ENCODE measurements at regions not wholly inside any gene's neighbourhood (a gene's known extent, or its start where the extent isn't known, plus 50 kb on each side); places are given as distances from the start of the nearest gene placed in this dataset.

DNA sequence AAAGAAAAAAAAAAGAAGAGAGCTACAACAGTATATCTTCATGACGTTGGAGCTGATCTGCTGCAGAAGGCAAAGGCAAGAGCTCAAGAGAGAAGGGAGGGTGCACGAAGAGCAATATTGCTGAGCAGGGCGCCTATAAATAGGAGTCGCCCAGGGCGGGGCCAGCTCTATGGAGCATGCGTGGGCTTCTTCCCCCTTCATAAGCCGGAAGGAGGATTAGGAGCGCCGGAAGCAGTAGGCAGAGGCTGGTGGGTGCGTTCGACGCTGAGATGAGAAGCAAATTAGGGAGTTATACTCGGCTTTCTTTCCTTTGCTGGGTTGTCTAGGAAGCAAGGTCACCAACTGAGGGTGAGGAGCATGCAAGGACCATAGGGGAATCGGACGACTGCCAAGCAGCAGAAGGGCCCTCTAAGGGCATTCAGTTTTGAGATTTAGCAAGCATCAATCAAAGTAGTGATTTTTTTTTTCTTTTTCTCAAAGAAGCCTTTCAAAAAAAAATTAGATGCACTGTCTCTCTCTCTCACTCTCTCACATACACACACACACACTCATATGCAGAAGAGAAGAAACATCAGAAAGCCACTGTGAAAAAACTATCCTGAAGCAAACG, 496.7 kb downstream of the ENC1 start:
- no peak for DNase-seq (ENCODE audit: low read depth)
- H3K4me3 ChIP-seq (replicated peaks; ENCODE audit: low read depth, low read length) = no peak overlapping the region
- TF ChIP-seq CTCF (IDR thresholded peaks at IDR 0.05; ENCODE audit: low read length, missing control alignments) = no peak

DNA sequence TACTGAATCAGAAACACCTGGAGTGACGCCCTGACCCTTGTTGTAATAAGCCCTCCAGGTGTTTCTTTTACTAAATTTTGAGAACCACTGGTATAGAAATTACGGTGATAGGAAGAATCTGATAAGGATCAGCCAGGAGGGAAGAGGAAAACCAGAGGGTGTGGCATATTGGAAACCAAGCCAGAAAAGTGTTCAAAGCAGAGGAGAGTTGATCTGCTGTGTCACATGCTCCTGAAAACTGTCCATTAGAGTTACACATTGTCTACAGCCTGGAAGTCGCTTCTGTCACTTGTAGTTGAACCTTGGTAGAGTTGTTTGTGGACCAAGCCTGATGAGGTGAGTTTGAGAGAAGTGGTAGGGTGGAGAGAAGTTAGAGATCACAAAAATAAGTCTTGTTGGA, 497.4 kb downstream of the ENC1 start:
- no peak overlapping the region for H3K4me3 ChIP-seq (replicated peaks; ENCODE audit: low read depth, low read length)
- no peak for DNase-seq (ENCODE audit: low read depth)
- no peak for TF ChIP-seq CTCF (IDR thresholded peaks at IDR 0.05; ENCODE audit: low read length, missing control alignments)

- no peak overlapping the region for H3K4me3 ChIP-seq (replicated peaks; ENCODE audit: low read depth, low read length)
- no peak for TF ChIP-seq CTCF (IDR thresholded peaks at IDR 0.05; ENCODE audit: low read length, missing control alignments)
- peak; percentile 65 for DNase-seq (ENCODE audit: low read depth)
These were observed 499.5 kb downstream of the ENC1 start for GRCh38 chr5:74141053-74141452.

- no peak overlapping the region for H3K4me3 ChIP-seq (replicated peaks; ENCODE audit: low read depth, low read length)
- peak; percentile 22 for DNase-seq (ENCODE audit: low read depth)
- TF ChIP-seq CTCF (IDR thresholded peaks at IDR 0.05; ENCODE audit: low read length, missing control alignments) = no peak
These were observed 500.1 kb downstream of the ENC1 start for GRCh38 chr5:74140409-74140808.

DNA sequence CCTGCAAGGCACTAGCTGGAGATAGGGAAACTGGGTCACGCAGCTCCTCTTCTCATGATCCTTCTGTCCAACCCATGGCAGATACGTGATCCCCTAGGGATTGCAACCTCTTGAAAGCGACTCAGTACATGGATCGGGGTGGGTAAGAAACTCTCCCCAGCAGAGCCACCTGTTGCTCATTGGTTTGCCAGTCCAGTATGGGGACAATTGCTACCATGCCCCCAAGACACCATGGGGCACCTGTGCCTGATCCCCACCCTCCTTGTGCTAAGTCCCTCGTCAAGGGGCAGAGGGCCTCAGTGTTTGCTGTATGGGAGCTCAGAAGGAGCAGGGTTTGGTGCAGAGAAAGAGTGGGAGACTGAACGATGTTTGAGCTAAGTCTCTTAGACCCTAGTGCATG, 500.9 kb downstream of the ENC1 start:
- no peak overlapping the region for H3K4me3 ChIP-seq (replicated peaks; ENCODE audit: low read depth, low read length)
- DNase-seq (ENCODE audit: low read depth) = no peak
- TF ChIP-seq CTCF (IDR thresholded peaks at IDR 0.05; ENCODE audit: low read length, missing control alignments) = no peak

DNA sequence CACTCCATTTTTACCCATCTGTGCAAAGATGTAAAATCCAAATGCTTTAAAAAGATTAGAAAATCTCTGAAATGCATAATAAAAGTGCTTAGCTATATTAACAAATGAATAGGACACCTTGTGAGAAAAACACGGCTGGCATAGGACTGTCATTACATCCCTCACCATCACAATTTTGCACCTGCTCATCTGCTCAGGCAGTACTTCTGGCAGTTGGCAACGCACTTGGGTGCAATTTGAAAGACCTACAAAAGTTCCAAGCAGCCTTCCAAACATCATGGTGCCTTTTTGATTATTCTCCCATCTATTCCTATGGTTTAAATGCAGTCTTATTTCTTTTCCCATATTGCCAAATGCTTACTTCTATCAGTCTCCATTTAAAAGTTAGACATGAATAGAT, 501.8 kb downstream of the ENC1 start:
- DNase-seq (ENCODE audit: low read depth) = no peak
- H3K4me3 ChIP-seq (replicated peaks; ENCODE audit: low read depth, low read length) = no peak overlapping the region
- no peak for TF ChIP-seq CTCF (IDR thresholded peaks at IDR 0.05; ENCODE audit: low read length, missing control alignments)

GRCh38 chr5:74136276-74136825, 504.2 kb downstream of the ENC1 start:
- no peak for TF ChIP-seq CTCF (IDR thresholded peaks at IDR 0.05; ENCODE audit: low read length, missing control alignments)
- H3K4me3 ChIP-seq (replicated peaks; ENCODE audit: low read depth, low read length) = no peak overlapping the region
- DNase-seq (ENCODE audit: low read depth) = no peak
